Heart right ventricle (tissue), 16 donors: ENCODE measurements at regions not wholly inside any gene's neighbourhood (a gene's known extent, or its start where the extent isn't known, plus 50 kb on each side); places are given as distances from the start of the nearest gene placed in this dataset.

Source experiments
- ATAC-seq, 8 donors: fragments of 200-7000 bp; cut with Tn5 transposase; one replicate each; pipeline ENCODE4 v1.9.1; 2020; ENCODE audit warnings: mild to moderate bottlenecking in 8 of 8, moderate library complexity in 8 of 8, moderate number of reproducible peaks in 1 of 8
- DNase-seq, 2 donors: peaks; one replicate each; pipeline ENCODE4 v3.0.0-alpha.2; 2020
- H3K27ac ChIP-seq, 10 donors: fragments of 200-600 bp; sonication (generic) in 2 of 10; one replicate each; pipeline versions ENCODE4 v1.5.0 to v1.8.0; 2020 to 2022; ENCODE audit warnings: mild to moderate bottlenecking in 3 of 10
- H3K27me3 ChIP-seq, 7 donors: fragments of 200-600 bp; one replicate each; pipeline ENCODE4 v1.8.0; 2021 to 2022; ENCODE audit warnings: mild to moderate bottlenecking in 2 of 7
- H3K36me3 ChIP-seq, 9 donors: fragments of 200-600 bp; sonication (generic) in 1 of 9; one replicate each; pipeline versions ENCODE4 v1.5.0 to v1.8.0; 2020 to 2022; ENCODE audit warnings: mild to moderate bottlenecking in 2 of 9
- H3K4me1 ChIP-seq, 9 donors: fragments of 200-600 bp; sonication (generic) in 1 of 9; one replicate each; pipeline versions ENCODE4 v1.5.0 to v1.8.0; 2020 to 2022; ENCODE audit warnings: mild to moderate bottlenecking in 4 of 9
- H3K4me3 ChIP-seq, 10 donors: fragments of 200-600 bp; sonication (generic) in 2 of 10; one replicate each; pipeline versions ENCODE4 v1.5.0 to v1.8.0; 2020 to 2022; ENCODE audit warnings: mild to moderate bottlenecking in 7 of 10, moderate library complexity in 2 of 10
- H3K9me3 ChIP-seq, 11 donors: fragments of 200-600 bp in 10 of 11; sonication (generic) in 2 of 11; one replicate each; pipeline versions ENCODE4 v1.5.0 to v1.8.0; 2013 to 2022; ENCODE audit warnings: mild to moderate bottlenecking in 2 of 11, control low read depth in 1 of 11, moderate library complexity in 1 of 11
- CTCF ChIP-seq, 9 donors: fragments of 200-600 bp; sonication (generic) in 2 of 9; IDR thresholded peaks; one replicate each; pipeline versions ENCODE4 v1.5.0 to v1.8.0; 2021 to 2022; ENCODE audit warnings: antibody characterized with exemption in 9 of 9, mild to moderate bottlenecking in 5 of 9, moderate library complexity in 1 of 9
- WGBS, 2 donors: extraction: QIAGEN DNeasy Blood & Tissue Kit; methylation state at CpG; one replicate each; pipeline ENCODE4 v1.1.7; 2013; ENCODE audit warnings: inconsistent platforms in 1 of 2; 5-methylcytosine and 5-hydroxymethylcytosine counted together
- intact Hi-C, 10 donors: fragments of 100-400 bp; cut with DNase I; formaldehyde crosslinking; loops; one replicate each; pipeline versions ENCODE4 v1.11.1 to v1.14.2; 2022
- donor health status: Arrhythmogenic right ventricular cardiomyopathy.
- donor health status: ischemic (EF 13 %, LVEDD 7.1; RV severe dilation, severe dysfunction).
- donor health status: healthy with polysubstance abuse.
- donor health status: DM: no; HTN: yes; CAD: no.
- donor health status: DM: no; HTN: no; CAD: no.
- donor health status: ischemic (EF 25% LVEDD 6.9; RV normal size, moderate dysfunction).
- donor health status: ischemic (EF 25% LVEDD 5.7; RV mildly dilated, moderate dysfunction).
- donor health status: healthy.
- donor health status: DM: yes; HTN: yes; CAD: no.
- donor health status: Ischemic cardiomyopathy.
- donor health status: ischemic (EF 35%, LVEDD 5.7; RV mildly dilated, moderate dysfunction).
- donor health status: nonischemic (EF 11% LVEDD 7.7; RV severe dilation, severe dysfunction).
- donor health status: DM: yes; HTN: yes; CAD: no.
- donor health status: PGD.
- donor health status: ischemic (EF 29% LVEDD 5.4; RV normal size, mild dysfunction).
- donor health status: nonischemic (EF 23%, LVEDD 6.1; RV moderate dilation, normal function).

- peaks cover 0 to 11% (median 0%) of the 10 kb centered on the region in 7 donors for H3K27me3 ChIP-seq
- no peak overlapping the region for H3K27ac ChIP-seq
- no peak overlapping the region for H3K4me3 ChIP-seq
- H3K9me3 ChIP-seq = no peaks in the 10 kb centered on the region
- H3K4me1 ChIP-seq = no peaks in the 10 kb centered on the region
- TF ChIP-seq CTCF (IDR thresholded peaks at IDR 0.05) = no peak
- DNase-seq = no peak
- 74 to 89% methylated on average over 2 of the region's 2 CpGs for WGBS, 2 donors
- no peak for ATAC-seq
- intact Hi-C loops = no loop called here
- no peaks in the 10 kb centered on the region for H3K36me3 ChIP-seq
These were observed 194.0 kb upstream of the CASK start for GRCh38 chrX:42117318-42117717.

- intact Hi-C loops = no loop called here
- Histone ChIP-seq H3K27ac (no peak overlapping the region), H3K4me3 (no peak overlapping the region), H3K9me3 (no peaks in the 10 kb centered on the region), H3K27me3 (peaks cover 0 to 12% (median 0%) of the 10 kb centered on the region in 7 donors), H3K36me3 (no peaks in the 10 kb centered on the region), H3K4me1 (no peaks in the 10 kb centered on the region)
- WGBS, 2 donors = 94 to 99% methylated on average over 2 of the region's 2 CpGs
- TF ChIP-seq CTCF (IDR thresholded peaks at IDR 0.05) = no peak
- no peak for ATAC-seq
- DNase-seq = no peak
These were observed 186.1 kb upstream of the CASK start for GRCh38 chrX:42109428-42109827.

GRCh38 chrX:42107495-42108488 lies 184.4 kb upstream of the CASK start:
- no peaks in the 10 kb centered on the region for H3K36me3 ChIP-seq
- no peak for TF ChIP-seq CTCF (IDR thresholded peaks at IDR 0.05)
- DNase-seq (no peak), ATAC-seq (no peak)
- intact Hi-C loops = no loop called here
- no peak overlapping the region for H3K27ac ChIP-seq
- no peaks in the 10 kb centered on the region for H3K9me3 ChIP-seq
- no peak overlapping the region for H3K4me3 ChIP-seq
- WGBS, 2 donors = 83% methylated on average over 8 of the region's 8 CpGs
- no peaks in the 10 kb centered on the region for H3K4me1 ChIP-seq
- H3K27me3 ChIP-seq = peaks cover 0 to 21% (median 0%) of the 10 kb centered on the region in 7 donors

- H3K4me1 ChIP-seq = no peaks in the 10 kb centered on the region
- TF ChIP-seq CTCF (IDR thresholded peaks at IDR 0.05) = no peak
- no peak overlapping the region for H3K4me3 ChIP-seq
- WGBS, 2 donors = 89 to 90% methylated on average over 2 of the region's 2 CpGs
- ATAC-seq (no peak), DNase-seq (no peak)
- intact Hi-C loops = no loop called here
- H3K27ac ChIP-seq = no peak overlapping the region
- H3K9me3 ChIP-seq = no peaks in the 10 kb centered on the region
- peaks cover 0 to 29% (median 0%) of the 10 kb centered on the region in 7 donors for H3K27me3 ChIP-seq
- H3K36me3 ChIP-seq = no peaks in the 10 kb centered on the region
These were observed 183.2 kb upstream of the CASK start for GRCh38 chrX:42106556-42106955.
